MCF 10A (cell line): ENCODE measurements at regions not wholly inside any gene's neighbourhood (a gene's known extent, or its start where the extent isn't known, plus 50 kb on each side); places are given as distances from the start of the nearest gene placed in this dataset.

ENCODE experiments used
- BruUV-seq: library from RNA; stranded (reverse); fragments of 400-500 nt; replicated peaks from 2 replicates; lab custom pipeline; 2021; lab: Mats Ljungman, UMichigan
- CTCF ChIA-PET: fragments of 300-600 bp; sonication (Branson Sonifier 250); formaldehyde crosslinking; extraction: SDS; loops from one replicate; lab custom pipeline; 2021; ENCODE audit warnings: antibody characterized with exemption, inconsistent platforms; lab: Yijun Ruan, JAX
- POLR2A ChIA-PET: fragments of 300-600, 350-650 bp; sonication (Branson Sonifier 250); formaldehyde crosslinking; extraction: SDS; loops from one replicate; lab custom pipeline; 2020; ENCODE audit warnings: antibody characterized with exemption, inconsistent platforms; lab: Yijun Ruan, JAX
- DNase-seq: peaks from one replicate; pipeline ENCODE4 v3.0.0-alpha.2; 2018; ENCODE audit not compliant: unreplicated experiment
- H3K27ac Mint-ChIP-seq: one replicate; pipeline ENCODE4 v1.8.0; 2022; ENCODE audit warnings: mild to moderate bottlenecking, low read depth, mixed read lengths; ENCODE audit not compliant: unreplicated experiment
- H3K27me3 Mint-ChIP-seq: one replicate; pipeline ENCODE4 v1.8.0; 2022; ENCODE audit warnings: mixed read lengths; ENCODE audit not compliant: insufficient read depth, unreplicated experiment
- H3K36me3 Mint-ChIP-seq: one replicate; pipeline ENCODE4 v1.8.0; 2022; ENCODE audit warnings: mild to moderate bottlenecking, moderate library complexity, mixed read lengths; ENCODE audit not compliant: insufficient read depth, unreplicated experiment
- H3K4me1 Mint-ChIP-seq: one replicate; pipeline ENCODE4 v1.8.0; 2022; ENCODE audit warnings: mixed read lengths; ENCODE audit not compliant: insufficient read depth, unreplicated experiment
- H3K4me3 Mint-ChIP-seq: one replicate; pipeline ENCODE4 v1.8.0; 2022; ENCODE audit warnings: mild to moderate bottlenecking, moderate library complexity, mixed read lengths; ENCODE audit not compliant: unreplicated experiment
- H3K9me3 Mint-ChIP-seq: one replicate; pipeline ENCODE4 v1.8.0; 2022; ENCODE audit warnings: mixed read lengths; ENCODE audit not compliant: unreplicated experiment
- CTCF ChIP-seq: fragments of 200-600 bp; IDR thresholded peaks from one replicate; pipeline ENCODE4 v1.8.0; 2022; ENCODE audit warnings: antibody characterized with exemption, mild to moderate bottlenecking; ENCODE audit not compliant: unreplicated experiment
- intact Hi-C: fragments of 100-400 bp; cut with micrococcal nuclease; formaldehyde crosslinking; loops from 2 replicates; pipeline ENCODE4 v1.14.1; 2022

GRCh38 chr10:42988517-42989395, 88.1 kb upstream of the RET start:
- Mint-ChIP-seq H3K27ac (no peak overlapping the region), H3K4me3 (no peak overlapping the region), H3K27me3 (no peaks in the 10 kb centered on the region), H3K9me3 (peaks cover 9% of the 10 kb centered on the region), H3K4me1 (no peaks in the 10 kb centered on the region), H3K36me3 (no peaks in the 10 kb centered on the region)
- ChIA-PET CTCF (interaction anchor here (0.6 to 0.7 kb wide), 3 partner anchors 9 to 118 kb away, joined by 3 read pairs; no protein-coding TSS in a partner anchor), POLR2A (no interaction called here)
- no peak for DNase-seq
- no TSS peak for BruUV-seq
- TF ChIP-seq CTCF = no peak
- intact Hi-C loops = no loop called here

GRCh38 chr10:42989481-42989921, 87.4 kb upstream of the RET start:
- no peak for TF ChIP-seq CTCF
- no peaks in the 10 kb centered on the region for H3K36me3 Mint-ChIP-seq
- no peak for DNase-seq
- CTCF ChIA-PET = interaction anchor here (0.7 kb wide), 2 partner anchors 8 to 117 kb away, joined by 3 read pairs; no protein-coding TSS in a partner anchor
- intact Hi-C loops = no loop called here
- POLR2A ChIA-PET = no interaction called here
- no peaks in the 10 kb centered on the region for H3K27me3 Mint-ChIP-seq
- BruUV-seq = no TSS peak
- H3K4me3 Mint-ChIP-seq = no peak overlapping the region
- H3K4me1 Mint-ChIP-seq = no peaks in the 10 kb centered on the region
- H3K9me3 Mint-ChIP-seq = peaks cover 9% of the 10 kb centered on the region
- no peak overlapping the region for H3K27ac Mint-ChIP-seq

- ChIA-PET CTCF (no interaction called here), POLR2A (no interaction called here)
- H3K4me1 Mint-ChIP-seq = no peaks in the 10 kb centered on the region
- no peak for DNase-seq
- H3K27ac Mint-ChIP-seq = no peak overlapping the region
- H3K27me3 Mint-ChIP-seq = no peaks in the 10 kb centered on the region
- no peak overlapping the region for H3K4me3 Mint-ChIP-seq
- intact Hi-C loops = no loop called here
- no peak for TF ChIP-seq CTCF
- no TSS peak for BruUV-seq
- H3K9me3 Mint-ChIP-seq = peaks cover 9% of the 10 kb centered on the region
- no peaks in the 10 kb centered on the region for H3K36me3 Mint-ChIP-seq
These were observed 86.7 kb upstream of the RET start for GRCh38 chr10:42990016-42990720.
